ENCODE measurements at regions not wholly inside any gene's neighbourhood (a gene's known extent, or its start where the extent isn't known, plus 50 kb on each side); places are given as distances from the start of the nearest gene placed in this dataset.
A peak's percentile ranks its signal among the peaks of the same experiment; 100 is the strongest.
"Not testable (repeated sequence)": the region's sequence is repeated elsewhere in the genome, so short reads cannot be mapped to it uniquely, and the experiment has no call there.

- in situ Hi-C loops (cut with HindIII; ENCODE audit: low pct_ligation_motif_present, low sequenced_read_pairs); H3K27ac ChIP-seq; H3K36me3 ChIP-seq (replicated peaks); H3K27me3 ChIP-seq (replicated peaks); DNase-seq; H3K4me3 ChIP-seq (ENCODE audit: low read depth, low read length): not testable (repeated sequence)
Measured at GRCh38 chr1:148279002-148279542, 127.0 kb upstream of the NBPF11 start.

- H3K27me3 ChIP-seq (replicated peaks); H3K27ac ChIP-seq; DNase-seq; H3K4me3 ChIP-seq (ENCODE audit: low read depth, low read length); in situ Hi-C loops (cut with HindIII; ENCODE audit: low pct_ligation_motif_present, low sequenced_read_pairs); H3K36me3 ChIP-seq (replicated peaks): not testable (repeated sequence)
Measured at GRCh38 chr1:148277865-148278279, 125.8 kb upstream of the NBPF11 start.

GRCh38 chr1:148267066-148267465 lies 115.0 kb upstream of the NBPF11 start:
- H3K4me3 ChIP-seq (ENCODE audit: low read depth, low read length); in situ Hi-C loops (cut with HindIII; ENCODE audit: low pct_ligation_motif_present, low sequenced_read_pairs); H3K36me3 ChIP-seq (replicated peaks); H3K27me3 ChIP-seq (replicated peaks); DNase-seq; H3K27ac ChIP-seq: not testable (repeated sequence)

DNA sequence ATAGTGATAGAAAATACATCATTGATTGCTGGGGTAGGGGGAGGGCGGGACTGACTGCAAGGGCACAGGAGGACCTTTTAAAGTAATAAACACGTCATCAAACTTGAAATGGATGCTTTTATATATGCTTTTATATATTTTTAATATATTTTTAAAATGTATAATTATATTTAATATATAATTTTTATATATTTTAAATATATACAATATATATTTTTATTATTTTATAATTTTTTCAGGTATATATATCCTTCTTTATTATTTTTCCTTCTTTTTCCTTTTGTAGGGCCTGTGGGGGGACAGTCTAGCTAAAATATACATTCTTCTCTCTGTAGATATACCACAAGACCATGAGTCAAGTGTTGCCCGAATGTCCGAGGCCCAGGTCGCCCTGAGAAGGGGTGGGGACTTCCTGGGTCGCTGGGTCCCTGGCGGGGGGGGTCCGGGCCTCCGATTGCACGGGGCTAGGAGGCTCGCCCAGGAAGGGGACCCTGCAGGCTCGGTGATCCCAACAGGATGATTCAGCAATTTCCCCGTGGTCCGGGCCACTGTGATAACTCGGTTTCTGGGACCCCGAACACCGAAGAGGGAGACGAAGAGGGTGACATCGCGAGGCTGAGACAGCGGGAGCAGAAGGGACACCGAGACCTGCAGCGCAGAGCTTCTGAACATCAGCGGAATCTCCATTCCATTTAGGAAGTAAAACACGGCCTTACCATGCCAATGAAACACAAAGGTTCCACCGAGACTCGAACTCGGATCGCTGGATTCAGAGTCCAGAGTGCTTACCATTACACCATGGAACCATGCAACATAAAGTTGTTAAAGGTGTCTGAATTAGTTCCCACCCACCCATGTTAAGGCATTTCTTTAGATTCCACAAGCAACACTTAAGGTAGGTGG lies 112.5 kb upstream of the NBPF11 start:
- peak; percentile 96 for DNase-seq
- Histone ChIP-seq H3K27me3 (replicated peaks) (no peaks in the 10 kb centered on the region), H3K36me3 (replicated peaks) (no peaks in the 10 kb centered on the region), H3K4me3 (ENCODE audit: low read depth, low read length) (peak overlapping the region; percentile 57), H3K27ac (peak overlapping the region; percentile 29)
- in situ Hi-C loops (cut with HindIII; ENCODE audit: low pct_ligation_motif_present, low sequenced_read_pairs), result no loop called here
- no peak for TF ChIP-seq CTCF (IDR thresholded peaks at IDR 0.05; ENCODE audit: low read depth, low read length, missing control alignments)

GRCh38 chr1:148263906-148264255 lies 111.8 kb upstream of the NBPF11 start:
- DNase-seq, result no peak
- Histone ChIP-seq H3K4me3 (ENCODE audit: low read depth, low read length) (peak overlapping the region; percentile 57), H3K27ac (peak overlapping the region; percentile 14), H3K27me3 (replicated peaks) (no peaks in the 10 kb centered on the region), H3K36me3 (replicated peaks) (no peaks in the 10 kb centered on the region)
- TF ChIP-seq CTCF (IDR thresholded peaks at IDR 0.05; ENCODE audit: low read depth, low read length, missing control alignments), result no peak
- in situ Hi-C loops (cut with HindIII; ENCODE audit: low pct_ligation_motif_present, low sequenced_read_pairs), result no loop called here

GRCh38 chr1:148263128-148263905 lies 111.2 kb upstream of the NBPF11 start:
- in situ Hi-C loops (cut with HindIII; ENCODE audit: low pct_ligation_motif_present, low sequenced_read_pairs), result no loop called here
- DNase-seq, result peak; percentile 93
- Histone ChIP-seq H3K36me3 (replicated peaks) (no peaks in the 10 kb centered on the region), H3K27me3 (replicated peaks) (no peaks in the 10 kb centered on the region), H3K27ac (peak overlapping the region; percentile 97), H3K4me3 (ENCODE audit: low read depth, low read length) (peak overlapping the region; percentile 57)
- TF ChIP-seq CTCF (IDR thresholded peaks at IDR 0.05; ENCODE audit: low read depth, low read length, missing control alignments), result no peak

DNA sequence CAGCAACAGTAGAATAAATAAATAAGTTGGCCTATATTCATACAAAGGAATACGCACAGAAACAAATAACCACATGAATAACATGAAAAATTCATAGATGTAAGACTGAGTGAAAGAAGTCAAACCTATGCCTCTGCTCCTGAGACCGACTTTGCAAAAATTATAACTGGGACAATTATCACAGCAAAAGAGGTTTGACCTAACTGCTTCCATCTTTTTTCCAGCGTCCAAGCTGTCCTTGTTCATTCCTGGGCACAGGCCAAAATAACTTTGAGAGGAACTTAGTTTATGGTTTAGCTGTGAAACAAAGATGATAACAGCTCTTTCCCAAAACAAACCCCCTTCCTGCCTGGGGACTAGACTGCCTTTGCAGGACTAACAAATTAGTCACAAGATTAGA lies 109.6 kb upstream of the NBPF11 start:
- in situ Hi-C loops (cut with HindIII; ENCODE audit: low pct_ligation_motif_present, low sequenced_read_pairs); H3K36me3 ChIP-seq (replicated peaks); H3K27ac ChIP-seq; H3K27me3 ChIP-seq (replicated peaks); H3K4me3 ChIP-seq (ENCODE audit: low read depth, low read length); DNase-seq: not testable (repeated sequence)

DNA sequence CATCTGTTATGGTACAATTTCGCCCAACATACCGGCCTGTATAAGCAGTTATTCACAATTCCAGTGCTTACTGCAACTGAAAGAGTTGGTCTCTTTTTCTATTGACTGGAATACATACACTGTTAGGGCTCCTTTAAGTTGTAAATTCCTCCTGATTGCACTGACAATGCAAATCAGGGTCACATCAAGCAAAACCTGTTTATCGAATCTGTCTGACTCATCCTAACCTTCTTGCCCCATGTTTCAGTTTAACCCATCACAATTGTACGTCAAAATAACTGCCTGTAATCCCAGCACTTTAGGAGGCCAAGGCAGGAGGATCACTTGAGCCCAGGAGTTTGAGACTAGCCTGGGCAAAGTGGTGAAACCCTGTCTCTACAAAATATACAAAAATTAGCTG lies 105.8 kb upstream of the NBPF11 start:
- H3K36me3 ChIP-seq (replicated peaks); in situ Hi-C loops (cut with HindIII; ENCODE audit: low pct_ligation_motif_present, low sequenced_read_pairs); H3K27ac ChIP-seq; H3K27me3 ChIP-seq (replicated peaks); DNase-seq; H3K4me3 ChIP-seq (ENCODE audit: low read depth, low read length): not testable (repeated sequence)

Measured in brain microvascular endothelial cell (primary cell).